ENCODE measurements at regions not wholly inside any gene's neighbourhood (a gene's known extent, or its start where the extent isn't known, plus 50 kb on each side); places are given as distances from the start of the nearest gene placed in this dataset.
"Not testable (repeated sequence)": the region's sequence is repeated elsewhere in the genome, so short reads cannot be mapped to it uniquely, and the experiment has no call there.

GRCh38 chr3:17872457-17872856 is 130.0 kb upstream of the TBC1D5 start:
- no peak for DNase-seq

- DNase-seq = no peak
Observed at GRCh38 chr3:17865631-17866030, 123.2 kb upstream of the TBC1D5 start.

DNA sequence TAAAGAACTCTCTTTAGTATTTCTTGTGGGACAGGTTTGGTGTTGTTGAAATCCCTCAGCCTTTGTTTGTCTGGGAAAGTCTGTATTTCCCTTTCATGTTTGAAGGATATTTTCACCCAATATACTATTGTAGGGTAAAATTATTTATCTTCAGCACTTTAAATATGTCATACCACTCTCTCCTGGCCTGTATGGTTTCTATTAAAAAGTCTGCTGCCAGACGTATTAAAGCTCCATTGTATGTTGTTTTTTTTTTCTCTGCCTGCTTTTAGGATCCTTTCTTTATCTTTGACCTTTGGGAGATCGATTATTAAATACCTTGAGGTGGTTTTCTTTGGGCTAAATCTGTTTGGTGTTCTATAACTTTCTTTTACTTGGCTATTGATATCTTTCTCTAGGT is 119.0 kb upstream of the TBC1D5 start:
- no peak for DNase-seq

- not testable (repeated sequence) for DNase-seq
Observed at GRCh38 chr3:17860840-17861471, 118.5 kb upstream of the TBC1D5 start.

- no peak for DNase-seq
Observed at GRCh38 chr3:17852217-17852616, 109.8 kb upstream of the TBC1D5 start.

GRCh38 chr3:17850448-17850847 is 108.0 kb upstream of the TBC1D5 start:
- DNase-seq = peak; percentile 53

DNA sequence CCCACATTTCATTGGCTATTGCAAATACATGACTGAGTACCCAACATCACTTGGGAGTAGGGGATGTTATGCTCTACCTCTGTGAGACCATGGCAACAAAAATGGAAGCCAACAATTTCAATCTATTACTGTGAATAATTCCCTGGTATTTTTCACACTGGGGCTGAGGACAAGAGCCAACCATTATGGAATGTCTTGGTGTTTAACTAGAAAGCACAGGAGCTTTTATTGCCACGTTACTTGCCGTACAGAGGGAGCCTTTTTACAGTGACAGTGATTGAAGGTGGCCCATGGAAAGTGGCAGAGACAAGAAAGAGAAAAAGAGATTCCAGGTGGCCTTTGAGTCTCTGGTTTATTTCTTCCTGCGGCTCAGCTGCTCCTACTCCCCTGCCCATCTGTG is 105.7 kb upstream of the TBC1D5 start:
- DNase-seq = no peak

DNA sequence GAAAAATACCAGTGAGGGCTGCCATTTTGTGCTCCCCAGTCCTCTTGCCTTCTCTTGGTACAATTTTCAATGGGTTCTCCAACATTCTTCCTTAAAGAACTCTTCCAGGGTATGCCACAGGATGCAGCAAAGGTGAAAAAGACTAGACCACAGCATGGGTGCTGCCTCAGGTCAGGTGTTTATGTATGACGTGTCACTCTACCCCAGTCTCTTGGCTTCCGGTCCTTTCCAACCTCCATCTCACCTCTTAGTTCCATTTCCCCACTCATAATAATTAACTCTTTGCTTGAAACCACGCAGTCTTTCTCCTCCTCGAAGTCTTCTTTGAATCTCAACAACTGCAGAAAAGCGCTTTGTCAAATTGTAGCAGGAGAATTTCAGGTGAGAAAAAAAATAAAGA is 104.7 kb upstream of the TBC1D5 start:
- DNase-seq = no peak

GRCh38 chr3:17846466-17846865 is 104.0 kb upstream of the TBC1D5 start:
- no peak for DNase-seq

DNA sequence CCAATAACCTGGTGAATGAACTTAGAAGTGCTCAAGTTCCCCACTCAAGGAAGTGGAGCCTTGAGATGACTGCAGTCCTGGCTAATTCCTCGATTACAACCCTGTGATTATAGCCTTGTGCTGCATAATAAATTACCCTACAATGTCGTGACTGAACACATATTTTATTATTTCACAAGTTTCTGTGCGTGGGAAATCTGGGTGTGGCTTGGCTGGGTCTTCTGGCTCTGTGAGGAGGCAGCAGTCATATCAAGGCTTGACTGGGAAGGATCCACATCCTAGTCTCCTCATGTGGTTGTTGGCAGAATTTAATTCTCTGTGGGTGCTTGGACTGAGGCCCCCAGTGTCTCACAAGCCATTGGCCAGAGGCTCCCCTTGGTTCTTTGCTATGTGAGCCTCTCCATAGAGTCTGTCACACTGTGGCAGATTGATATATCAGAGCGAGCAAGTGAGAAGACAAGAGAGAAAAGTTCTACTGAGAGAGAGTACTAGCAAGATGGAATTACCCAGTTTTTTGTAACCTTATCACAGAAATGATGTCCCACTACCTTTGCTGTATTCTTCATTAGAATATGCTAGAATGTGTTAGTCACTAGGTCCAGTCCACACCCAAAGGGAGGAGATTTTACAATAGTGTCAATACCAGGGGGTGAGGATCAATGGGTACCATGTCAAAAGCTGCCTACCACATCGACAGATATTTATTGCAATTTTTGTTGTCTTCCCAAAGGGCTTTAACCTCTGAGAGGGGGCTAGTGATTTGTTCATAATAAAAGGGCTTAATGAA is 102.8 kb upstream of the TBC1D5 start:
- DNase-seq = no peak

GRCh38 chr3:17844236-17844635 is 101.8 kb upstream of the TBC1D5 start:
- DNase-seq = no peak

GRCh38 chr3:17841190-17841828 is 98.9 kb upstream of the TBC1D5 start:
- peak; percentile 69 for DNase-seq

- DNase-seq = no peak
Observed at GRCh38 chr3:17840651-17841050, 98.2 kb upstream of the TBC1D5 start.

- DNase-seq = peak; percentile 32
Observed at GRCh38 chr3:17840126-17840525, 97.7 kb upstream of the TBC1D5 start.

DNA sequence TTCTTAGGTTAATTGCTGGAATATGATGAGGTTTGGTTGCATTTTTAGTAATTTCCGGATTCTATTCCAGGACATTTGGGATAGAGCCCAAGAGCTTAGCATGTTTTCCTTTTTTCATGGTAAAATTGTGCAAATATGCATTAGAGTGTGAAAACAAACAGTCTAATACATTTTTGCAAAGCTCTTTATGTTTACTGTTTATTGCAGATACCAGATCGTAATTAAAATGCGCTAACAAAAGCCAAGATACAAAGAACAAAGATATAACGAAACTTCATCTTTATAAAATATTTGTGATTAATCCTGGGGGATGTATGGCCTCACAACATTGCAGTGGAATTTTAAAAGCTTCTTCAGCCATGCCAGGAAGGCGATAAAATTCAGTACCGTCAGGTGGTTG is 94.5 kb upstream of the TBC1D5 start:
- DNase-seq = no peak

DNA sequence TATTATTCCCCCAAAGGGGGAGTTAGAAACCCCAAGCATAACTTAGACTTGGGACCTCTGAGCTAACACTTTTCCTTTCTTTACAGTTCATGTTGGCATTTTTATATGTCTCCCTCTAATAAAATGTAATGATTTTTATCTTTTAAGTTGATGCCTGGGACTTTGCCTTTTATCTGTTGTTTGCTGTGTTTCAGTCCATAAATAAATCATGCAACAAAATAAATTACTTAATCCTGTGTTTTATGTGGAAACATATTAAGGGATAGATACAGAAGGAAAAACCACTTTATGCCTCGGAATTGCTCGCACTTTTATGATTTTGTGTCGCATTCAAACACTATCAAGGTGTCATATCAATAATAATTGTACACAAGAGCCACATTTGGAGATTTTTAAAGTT is 93.7 kb upstream of the TBC1D5 start:
- no peak for DNase-seq

GRCh38 chr3:17833786-17834559 is 91.5 kb upstream of the TBC1D5 start:
- DNase-seq = no peak

- no peak for DNase-seq
Observed at GRCh38 chr3:17832016-17832415, 89.6 kb upstream of the TBC1D5 start.

DNA sequence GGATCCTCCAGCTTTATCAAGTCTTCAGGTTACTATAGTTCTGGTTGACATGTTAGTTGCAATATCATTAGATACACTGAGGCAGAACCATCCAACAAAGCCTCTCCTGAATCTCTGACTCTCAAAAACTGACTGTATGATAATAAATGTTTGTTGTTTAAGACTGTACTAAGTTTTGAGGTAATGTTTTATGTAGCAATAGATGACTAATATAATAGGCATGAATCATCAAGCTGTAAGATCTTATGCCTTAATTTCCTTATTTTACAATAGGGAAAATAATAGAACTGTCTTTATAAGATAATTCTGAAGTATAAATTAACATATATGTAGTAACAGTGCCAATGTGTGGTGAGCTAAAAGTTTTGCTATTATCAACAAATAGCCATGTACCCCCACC is 88.9 kb upstream of the TBC1D5 start:
- no peak for DNase-seq

- DNase-seq = no peak
Observed at GRCh38 chr3:17830788-17831187, 88.4 kb upstream of the TBC1D5 start.

- DNase-seq = no peak
Observed at GRCh38 chr3:17828388-17828787, 86.0 kb upstream of the TBC1D5 start.

GRCh38 chr3:17825298-17825697 is 82.9 kb upstream of the TBC1D5 start:
- DNase-seq = no peak

DNA sequence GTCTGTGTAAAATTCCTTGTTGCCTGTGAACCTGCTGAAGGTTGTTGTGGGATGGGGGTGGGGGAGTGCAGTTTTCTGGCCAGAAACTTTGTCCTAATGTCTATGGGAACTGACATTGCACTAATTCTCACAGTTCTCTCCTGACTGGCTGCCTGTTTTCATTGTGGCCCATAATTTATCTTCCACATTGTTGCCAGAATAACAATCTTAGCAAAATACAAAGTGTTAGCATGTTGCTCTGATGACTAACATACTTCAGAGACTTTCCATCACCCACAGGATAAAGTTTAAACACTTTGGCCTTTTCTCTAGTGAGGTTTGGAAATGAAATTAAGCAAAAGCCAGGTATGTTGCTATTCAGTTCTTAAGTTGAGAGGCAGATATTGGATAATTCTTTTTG is 81.4 kb upstream of the TBC1D5 start:
- DNase-seq = no peak

GRCh38 chr3:17823036-17823435 is 80.6 kb upstream of the TBC1D5 start:
- DNase-seq = no peak

Measured in GDM1 (cell line).